Endothelial cell of umbilical vein (primary cell): ENCODE measurements at regions not wholly inside any gene's neighbourhood (a gene's known extent, or its start where the extent isn't known, plus 50 kb on each side); places are given as distances from the start of the nearest gene placed in this dataset.

Source experiments
- EZH2 ChIP-seq: IDR thresholded peaks from 2 replicates; pipeline ENCODE4 v1.6.1; 2012; ENCODE audit warnings: borderline replicate concordance, low read depth, mild to moderate bottlenecking, moderate library complexity, low read length, inconsistent platforms; ENCODE audit not compliant: severe bottlenecking
- JUN ChIP-seq: IDR thresholded peaks from 2 replicates; pipeline ENCODE4 v1.6.1; 2011; ENCODE audit warnings: borderline replicate concordance, low read depth; ENCODE audit not compliant: insufficient read length, insufficient read depth
- POLR2A ChIP-seq: IDR thresholded peaks from 2 replicates; pipeline ENCODE4 v1.6.1; 2012; ENCODE audit warnings: low read depth, mild to moderate bottlenecking, control low read depth, low read length
- POLR2AphosphoS5 ChIP-seq: IDR thresholded peaks from 2 replicates; pipeline ENCODE4 v1.6.1; 2012; ENCODE audit warnings: low read depth, mild to moderate bottlenecking, control low read depth, low read length, moderate library complexity; ENCODE audit not compliant: insufficient read depth
- TF ChIP-seq, protein P1 (sequence below): IDR thresholded peaks from 2 replicates; pipeline ENCODE4 v1.6.1; 2011; ENCODE audit not compliant: insufficient read depth, insufficient read length
- TF ChIP-seq, protein P2 (sequence below), 2 donors: IDR thresholded peaks; 1 replicate in 1 of 2; 2 replicates in 1 of 2; pipeline ENCODE4 v1.5.1; 2011; ENCODE audit warnings: low read length in 2 of 2, mild to moderate bottlenecking in 2 of 2, moderate library complexity in 2 of 2, control low read depth in 1 of 2, inconsistent platforms in 1 of 2, low read depth in 1 of 2; ENCODE audit not compliant: insufficient read depth in 1 of 2; ENCODE audit errors: extremely low read depth in 1 of 2

DNA sequence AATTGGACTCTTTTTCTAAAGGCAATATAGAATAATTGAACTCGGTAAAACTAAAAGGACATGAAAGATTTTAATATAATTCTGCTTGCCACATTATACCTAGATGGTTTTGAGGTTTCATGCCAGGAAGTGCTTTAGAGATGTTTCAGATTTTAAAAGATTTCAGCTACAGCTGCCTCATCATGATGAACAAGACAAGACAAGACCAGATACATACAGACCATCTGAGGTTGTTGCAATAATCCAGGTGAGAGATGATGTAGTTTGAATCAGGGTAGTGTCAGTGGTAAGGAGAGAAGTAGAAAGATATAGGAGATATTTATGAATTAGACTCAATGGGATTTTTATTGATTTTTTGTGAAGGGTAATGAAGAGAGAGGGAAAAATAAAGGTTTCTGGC, 374.3 kb upstream of the HSF2 start:
- TF ChIP-seq, protein P1, sequence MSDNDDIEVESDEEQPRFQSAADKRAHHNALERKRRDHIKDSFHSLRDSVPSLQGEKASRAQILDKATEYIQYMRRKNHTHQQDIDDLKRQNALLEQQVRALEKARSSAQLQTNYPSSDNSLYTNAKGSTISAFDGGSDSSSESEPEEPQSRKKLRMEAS = no peak
- TF ChIP-seq EZH2 (no peak), POLR2A (no peak), JUN (no peak), POLR2AphosphoS5 (no peak)
- TF ChIP-seq, protein P2, sequence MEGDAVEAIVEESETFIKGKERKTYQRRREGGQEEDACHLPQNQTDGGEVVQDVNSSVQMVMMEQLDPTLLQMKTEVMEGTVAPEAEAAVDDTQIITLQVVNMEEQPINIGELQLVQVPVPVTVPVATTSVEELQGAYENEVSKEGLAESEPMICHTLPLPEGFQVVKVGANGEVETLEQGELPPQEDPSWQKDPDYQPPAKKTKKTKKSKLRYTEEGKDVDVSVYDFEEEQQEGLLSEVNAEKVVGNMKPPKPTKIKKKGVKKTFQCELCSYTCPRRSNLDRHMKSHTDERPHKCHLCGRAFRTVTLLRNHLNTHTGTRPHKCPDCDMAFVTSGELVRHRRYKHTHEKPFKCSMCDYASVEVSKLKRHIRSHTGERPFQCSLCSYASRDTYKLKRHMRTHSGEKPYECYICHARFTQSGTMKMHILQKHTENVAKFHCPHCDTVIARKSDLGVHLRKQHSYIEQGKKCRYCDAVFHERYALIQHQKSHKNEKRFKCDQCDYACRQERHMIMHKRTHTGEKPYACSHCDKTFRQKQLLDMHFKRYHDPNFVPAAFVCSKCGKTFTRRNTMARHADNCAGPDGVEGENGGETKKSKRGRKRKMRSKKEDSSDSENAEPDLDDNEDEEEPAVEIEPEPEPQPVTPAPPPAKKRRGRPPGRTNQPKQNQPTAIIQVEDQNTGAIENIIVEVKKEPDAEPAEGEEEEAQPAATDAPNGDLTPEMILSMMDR (IDR thresholded peaks at IDR 0.05; ENCODE audit: extremely low read depth in 1 of 2, insufficient read depth in 1 of 2, low read depth in 1 of 2, low read length in 2 of 2) = no peak
